ENCODE measurements at regions not wholly inside any gene's neighbourhood (a gene's known extent, or its start where the extent isn't known, plus 50 kb on each side); places are given as distances from the start of the nearest gene placed in this dataset.

DNA sequence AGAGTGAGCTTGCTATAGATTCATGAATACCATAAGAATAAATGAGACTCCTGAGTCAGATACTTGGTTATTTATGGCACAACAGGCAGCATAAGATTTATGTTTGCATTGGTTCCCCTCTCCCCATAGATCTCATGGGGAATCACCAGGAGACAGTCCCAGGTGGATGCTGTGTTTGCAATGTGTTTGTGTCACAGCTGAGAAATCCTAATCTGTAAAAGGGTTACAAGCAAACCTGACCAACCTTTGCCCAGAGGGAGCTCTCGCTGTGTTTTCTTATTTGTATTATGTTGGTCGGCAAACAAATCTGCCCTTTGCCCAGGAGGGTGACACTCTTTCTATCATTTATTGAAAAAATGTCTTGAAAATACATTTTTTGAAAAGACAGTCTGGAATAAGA lies 236.2 kb downstream of the ZPLD1 start:
- no peak overlapping the region for H2AFZ ChIP-seq (ENCODE audit: low read length)
- TF ChIP-seq, protein P1, sequence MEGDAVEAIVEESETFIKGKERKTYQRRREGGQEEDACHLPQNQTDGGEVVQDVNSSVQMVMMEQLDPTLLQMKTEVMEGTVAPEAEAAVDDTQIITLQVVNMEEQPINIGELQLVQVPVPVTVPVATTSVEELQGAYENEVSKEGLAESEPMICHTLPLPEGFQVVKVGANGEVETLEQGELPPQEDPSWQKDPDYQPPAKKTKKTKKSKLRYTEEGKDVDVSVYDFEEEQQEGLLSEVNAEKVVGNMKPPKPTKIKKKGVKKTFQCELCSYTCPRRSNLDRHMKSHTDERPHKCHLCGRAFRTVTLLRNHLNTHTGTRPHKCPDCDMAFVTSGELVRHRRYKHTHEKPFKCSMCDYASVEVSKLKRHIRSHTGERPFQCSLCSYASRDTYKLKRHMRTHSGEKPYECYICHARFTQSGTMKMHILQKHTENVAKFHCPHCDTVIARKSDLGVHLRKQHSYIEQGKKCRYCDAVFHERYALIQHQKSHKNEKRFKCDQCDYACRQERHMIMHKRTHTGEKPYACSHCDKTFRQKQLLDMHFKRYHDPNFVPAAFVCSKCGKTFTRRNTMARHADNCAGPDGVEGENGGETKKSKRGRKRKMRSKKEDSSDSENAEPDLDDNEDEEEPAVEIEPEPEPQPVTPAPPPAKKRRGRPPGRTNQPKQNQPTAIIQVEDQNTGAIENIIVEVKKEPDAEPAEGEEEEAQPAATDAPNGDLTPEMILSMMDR (conservative IDR thresholded peaks at IDR 0.05): no peak
- no peak overlapping the region for H3K9ac ChIP-seq (ENCODE audit: extremely low read depth, insufficient read length, low read length)
- no peaks in the 10 kb centered on the region for H4K20me1 ChIP-seq (ENCODE audit: control insufficient read depth, insufficient read depth, insufficient read length)
- no peak overlapping the region for H2BK15ac ChIP-seq (ENCODE audit: low read depth, low read length)
- H3K27me3 Mint-ChIP-seq (ENCODE audit: low read depth): no peaks in the 10 kb centered on the region
- H3K23ac ChIP-seq (ENCODE audit: insufficient read length, low read depth, low read length): no peak overlapping the region
- H2BK120ac ChIP-seq (ENCODE audit: low read depth, low read length, poor library complexity, severe bottlenecking): no peak overlapping the region
- no peak overlapping the region for H2BK5ac ChIP-seq (ENCODE audit: insufficient read length, low read length)
- no peak overlapping the region for H4K5ac ChIP-seq (ENCODE audit: insufficient read length, low read depth, low read length)
- H3K14ac ChIP-seq (ENCODE audit: insufficient read depth, low read length): no peak overlapping the region
- H3K36me3 Mint-ChIP-seq (ENCODE audit: insufficient read depth in 1 of 3, low read depth in 3 of 3): no peaks in the 10 kb centered on the region
- no peak overlapping the region for H3K56ac ChIP-seq (ENCODE audit: insufficient read length, low read depth, low read length)
- H3K27ac Mint-ChIP-seq: no peak overlapping the region
- no peaks in the 10 kb centered on the region; the same call in 1 of the 2 replicates for H3K4me1 ChIP-seq (ENCODE audit: insufficient read depth, low read length)
- H2BK20ac ChIP-seq (ENCODE audit: low read depth, low read length, poor library complexity, severe bottlenecking): no peak overlapping the region
- H4K91ac ChIP-seq (ENCODE audit: insufficient read length, low read depth, low read length): no peak overlapping the region
- no peak overlapping the region for H3K4me2 ChIP-seq (ENCODE audit: insufficient read depth, insufficient read length, low read length)
- no peaks in the 10 kb centered on the region for H3K9me3 Mint-ChIP-seq
- peaks cover 8 to 12% of the 10 kb centered on the region in 2 experiments for H3K4me1 Mint-ChIP-seq
- no peak overlapping the region for H2BK12ac ChIP-seq (ENCODE audit: insufficient read length, low read depth, low read length)
- H3K4me3 Mint-ChIP-seq: no peak overlapping the region
- no peak overlapping the region for H3K18ac ChIP-seq (ENCODE audit: insufficient read length, low read depth, low read length)
- no peaks in the 10 kb centered on the region for H3K79me2 ChIP-seq (ENCODE audit: insufficient read depth, low read length)
- H2AK5ac ChIP-seq (ENCODE audit: insufficient read length, low read length): no peak overlapping the region
- H3K23me2 ChIP-seq (ENCODE audit: insufficient read length, low read depth, low read length, poor library complexity, severe bottlenecking): peaks cover 3% of the 10 kb centered on the region
- WGBS (ENCODE audit: extremely low coverage, insufficient read length, low lambda C conversion rate): no CpG with 5 or more reads among the region's 2 CpGs
- H3K4ac ChIP-seq (ENCODE audit: low read depth, low read length): no peak overlapping the region
- H3K9me3 ChIP-seq (ENCODE audit: control insufficient read depth, low read depth, low read length): no peaks in the 10 kb centered on the region
- no peaks in the 10 kb centered on the region for H3K79me1 ChIP-seq (ENCODE audit: insufficient read depth, low read depth, low read length, poor library complexity, severe bottlenecking)
- H3K27me3 ChIP-seq (ENCODE audit: insufficient read depth, low read length): no peaks in the 10 kb centered on the region
- H4K8ac ChIP-seq (replicated peaks; ENCODE audit: insufficient read length, low read depth, low read length): no peak overlapping the region
- H3T11ph ChIP-seq (ENCODE audit: low read length): no peak overlapping the region
- DNase-seq: no peak
- no peak overlapping the region for H3K27ac ChIP-seq (ENCODE audit: insufficient read length, low read depth, low read length)
